LNCAP (cell line): ENCODE measurements at regions not wholly inside any gene's neighbourhood (a gene's known extent, or its start where the extent isn't known, plus 50 kb on each side); places are given as distances from the start of the nearest gene placed in this dataset.

Experiments
- CTCF ChIP-seq: fragments of 450-650 bp; IDR thresholded peaks from 2 replicates; pipeline ENCODE4 v1.5.1; 2017; ENCODE audit warnings: mild to moderate bottlenecking

GRCh38 chr13:26949701-26950502 is 189.3 kb upstream of the GPR12 start:
- TF ChIP-seq CTCF: no peak

- no peak for TF ChIP-seq CTCF
Measured at GRCh38 chr13:26948353-26948752, 187.8 kb upstream of the GPR12 start.

GRCh38 chr13:26946684-26947343 is 186.2 kb upstream of the GPR12 start:
- TF ChIP-seq CTCF: peak; percentile 77

- TF ChIP-seq CTCF: no peak
Measured at GRCh38 chr13:26943748-26944147, 183.2 kb upstream of the GPR12 start.

GRCh38 chr13:26942184-26942583 is 181.6 kb upstream of the GPR12 start:
- no peak for TF ChIP-seq CTCF

- no peak for TF ChIP-seq CTCF
Measured at GRCh38 chr13:26941345-26942174, 181.0 kb upstream of the GPR12 start.

GRCh38 chr13:26934096-26934495 is 173.5 kb upstream of the GPR12 start:
- TF ChIP-seq CTCF: no peak
